Neural cell (in vitro differentiated cells): ENCODE measurements at regions not wholly inside any gene's neighbourhood (a gene's known extent, or its start where the extent isn't known, plus 50 kb on each side); places are given as distances from the start of the nearest gene placed in this dataset.

Source experiments
- EP300 ChIP-seq: fragments of 450-650 bp; conservative IDR thresholded peaks from 2 replicates; pipeline ENCODE4 v1.6.1; 2014; ENCODE audit warnings: antibody characterized with exemption, mild to moderate bottlenecking, moderate library complexity; ENCODE audit not compliant: poor library complexity, severe bottlenecking
- EZH2 ChIP-seq: fragments of 200-600, 300-800 bp; shearing (Covaris generic), sonication (generic); IDR thresholded peaks from 2 replicates; pipeline ENCODE4 v1.6.1; 2014; ENCODE audit warnings: antibody characterized with exemption, low read length, borderline replicate concordance, mild to moderate bottlenecking; ENCODE audit not compliant: insufficient read depth, poor library complexity, severe bottlenecking
- MXI1 ChIP-seq: fragments of 450-650 bp; conservative IDR thresholded peaks from 2 replicates; pipeline ENCODE4 v1.6.1; 2014; ENCODE audit warnings: antibody characterized with exemption, mild to moderate bottlenecking; ENCODE audit not compliant: poor library complexity, severe bottlenecking
- POLR2AphosphoS5 ChIP-seq: IDR thresholded peaks from 2 replicates; pipeline ENCODE4 v1.6.1; 2012
- RAD21 ChIP-seq: fragments of 450-650 bp; conservative IDR thresholded peaks from 2 replicates; pipeline ENCODE4 v1.6.1; 2014; ENCODE audit warnings: antibody characterized with exemption, mild to moderate bottlenecking, moderate library complexity
- SMC3 ChIP-seq: fragments of 450-650 bp; conservative IDR thresholded peaks from 2 replicates; pipeline ENCODE4 v1.6.1; 2014; ENCODE audit warnings: antibody characterized with exemption, mild to moderate bottlenecking, moderate library complexity; ENCODE audit not compliant: poor library complexity
- TAF1 ChIP-seq: IDR thresholded peaks from 2 replicates; pipeline ENCODE4 v1.6.1; 2012; ENCODE audit warnings: low read depth
- TF ChIP-seq, protein P1 (sequence below): fragments of 450-650 bp; IDR thresholded peaks from 2 replicates; pipeline ENCODE4 v1.5.1; 2014; ENCODE audit warnings: antibody characterized with exemption, mild to moderate bottlenecking, moderate library complexity; ENCODE audit not compliant: poor library complexity, severe bottlenecking
- TF ChIP-seq, protein P2 (sequence below): IDR thresholded peaks from 2 replicates; pipeline ENCODE4 v1.6.1; 2012; ENCODE audit warnings: borderline replicate concordance

DNA sequence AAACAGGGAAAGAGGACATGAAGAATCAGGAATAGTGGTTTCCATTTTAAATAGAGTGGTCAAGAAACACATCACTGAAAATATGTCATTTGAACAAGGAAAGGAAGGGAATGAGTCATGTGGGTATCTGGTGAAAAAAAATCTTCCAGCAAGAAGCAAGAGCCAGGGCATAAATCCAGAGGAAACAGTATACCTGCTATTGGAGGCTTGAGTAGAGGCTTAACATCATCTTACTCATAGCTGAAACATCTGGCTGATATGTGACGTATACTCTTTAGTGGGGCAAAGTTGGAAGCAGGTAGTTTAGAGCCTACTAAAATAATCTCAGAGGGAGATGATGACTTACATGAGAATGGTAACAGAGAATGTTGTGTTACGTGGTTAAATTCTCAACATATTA lies 517.2 kb downstream of the CAAP1 start:
- TF ChIP-seq, protein P1, sequence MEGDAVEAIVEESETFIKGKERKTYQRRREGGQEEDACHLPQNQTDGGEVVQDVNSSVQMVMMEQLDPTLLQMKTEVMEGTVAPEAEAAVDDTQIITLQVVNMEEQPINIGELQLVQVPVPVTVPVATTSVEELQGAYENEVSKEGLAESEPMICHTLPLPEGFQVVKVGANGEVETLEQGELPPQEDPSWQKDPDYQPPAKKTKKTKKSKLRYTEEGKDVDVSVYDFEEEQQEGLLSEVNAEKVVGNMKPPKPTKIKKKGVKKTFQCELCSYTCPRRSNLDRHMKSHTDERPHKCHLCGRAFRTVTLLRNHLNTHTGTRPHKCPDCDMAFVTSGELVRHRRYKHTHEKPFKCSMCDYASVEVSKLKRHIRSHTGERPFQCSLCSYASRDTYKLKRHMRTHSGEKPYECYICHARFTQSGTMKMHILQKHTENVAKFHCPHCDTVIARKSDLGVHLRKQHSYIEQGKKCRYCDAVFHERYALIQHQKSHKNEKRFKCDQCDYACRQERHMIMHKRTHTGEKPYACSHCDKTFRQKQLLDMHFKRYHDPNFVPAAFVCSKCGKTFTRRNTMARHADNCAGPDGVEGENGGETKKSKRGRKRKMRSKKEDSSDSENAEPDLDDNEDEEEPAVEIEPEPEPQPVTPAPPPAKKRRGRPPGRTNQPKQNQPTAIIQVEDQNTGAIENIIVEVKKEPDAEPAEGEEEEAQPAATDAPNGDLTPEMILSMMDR, result no peak
- TF ChIP-seq EZH2, result no peak
- TF ChIP-seq RAD21, result no peak
- TF ChIP-seq, protein P2, sequence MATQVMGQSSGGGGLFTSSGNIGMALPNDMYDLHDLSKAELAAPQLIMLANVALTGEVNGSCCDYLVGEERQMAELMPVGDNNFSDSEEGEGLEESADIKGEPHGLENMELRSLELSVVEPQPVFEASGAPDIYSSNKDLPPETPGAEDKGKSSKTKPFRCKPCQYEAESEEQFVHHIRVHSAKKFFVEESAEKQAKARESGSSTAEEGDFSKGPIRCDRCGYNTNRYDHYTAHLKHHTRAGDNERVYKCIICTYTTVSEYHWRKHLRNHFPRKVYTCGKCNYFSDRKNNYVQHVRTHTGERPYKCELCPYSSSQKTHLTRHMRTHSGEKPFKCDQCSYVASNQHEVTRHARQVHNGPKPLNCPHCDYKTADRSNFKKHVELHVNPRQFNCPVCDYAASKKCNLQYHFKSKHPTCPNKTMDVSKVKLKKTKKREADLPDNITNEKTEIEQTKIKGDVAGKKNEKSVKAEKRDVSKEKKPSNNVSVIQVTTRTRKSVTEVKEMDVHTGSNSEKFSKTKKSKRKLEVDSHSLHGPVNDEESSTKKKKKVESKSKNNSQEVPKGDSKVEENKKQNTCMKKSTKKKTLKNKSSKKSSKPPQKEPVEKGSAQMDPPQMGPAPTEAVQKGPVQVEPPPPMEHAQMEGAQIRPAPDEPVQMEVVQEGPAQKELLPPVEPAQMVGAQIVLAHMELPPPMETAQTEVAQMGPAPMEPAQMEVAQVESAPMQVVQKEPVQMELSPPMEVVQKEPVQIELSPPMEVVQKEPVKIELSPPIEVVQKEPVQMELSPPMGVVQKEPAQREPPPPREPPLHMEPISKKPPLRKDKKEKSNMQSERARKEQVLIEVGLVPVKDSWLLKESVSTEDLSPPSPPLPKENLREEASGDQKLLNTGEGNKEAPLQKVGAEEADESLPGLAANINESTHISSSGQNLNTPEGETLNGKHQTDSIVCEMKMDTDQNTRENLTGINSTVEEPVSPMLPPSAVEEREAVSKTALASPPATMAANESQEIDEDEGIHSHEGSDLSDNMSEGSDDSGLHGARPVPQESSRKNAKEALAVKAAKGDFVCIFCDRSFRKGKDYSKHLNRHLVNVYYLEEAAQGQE, result no peak
- TF ChIP-seq POLR2AphosphoS5, result no peak
- no peak for TF ChIP-seq EP300
- no peak for TF ChIP-seq SMC3
- no peak for TF ChIP-seq TAF1
- TF ChIP-seq MXI1, result no peak
